ENCODE measurements at regions not wholly inside any gene's neighbourhood (a gene's known extent, or its start where the extent isn't known, plus 50 kb on each side); places are given as distances from the start of the nearest gene placed in this dataset.

- POLR2A ChIA-PET (ENCODE audit: low non-redundant PET) = no interaction called here
- no peak overlapping the region for H3K27ac ChIP-seq (ENCODE audit: low read depth, low read length, poor library complexity, severe bottlenecking)
- no TSS peak for BruUV-seq (replicated peaks)
- no peak for TF ChIP-seq EZH2 (IDR thresholded peaks at IDR 0.05; ENCODE audit: borderline replicate concordance, low read depth, low read length, poor library complexity, severe bottlenecking)
- no peak for TF ChIP-seq CTCF (conservative IDR thresholded peaks at IDR 0.05; ENCODE audit: low read depth, low read length)
- H3K27me3 ChIP-seq (replicated peaks; ENCODE audit: insufficient read depth, low read depth, low read length, poor library complexity) = no peaks in the 10 kb centered on the region
- intact Hi-C loops (cut with micrococcal nuclease; ENCODE audit: unreplicated experiment) = no loop called here
- no peaks in the 10 kb centered on the region for H3K9me3 ChIP-seq (ENCODE audit: low read depth, low read length, poor library complexity, severe bottlenecking)
- H3K4me3 ChIP-seq (ENCODE audit: low read depth, low read length, poor library complexity, severe bottlenecking) = no peak overlapping the region
- DNase-seq (ENCODE audit: low spot score) = no peak
- CTCF ChIA-PET = no interaction called here
- H3K36me3 ChIP-seq (ENCODE audit: insufficient read depth, low read length, poor library complexity, severe bottlenecking) = no peaks in the 10 kb centered on the region
- no peaks in the 10 kb centered on the region for H3K4me1 ChIP-seq (ENCODE audit: insufficient read depth, low read length, poor library complexity, severe bottlenecking)
These were observed 199.5 kb upstream of the ZNF536 start for GRCh38 chr19:30172613-30173242.

GRCh38 chr19:30173593-30174356, 198.4 kb upstream of the ZNF536 start:
- TF ChIP-seq EZH2 (IDR thresholded peaks at IDR 0.05; ENCODE audit: borderline replicate concordance, low read depth, low read length, poor library complexity, severe bottlenecking) = no peak
- TF ChIP-seq CTCF (conservative IDR thresholded peaks at IDR 0.05; ENCODE audit: low read depth, low read length) = no peak
- Histone ChIP-seq H3K27ac (ENCODE audit: low read depth, low read length, poor library complexity, severe bottlenecking) (no peak overlapping the region), H3K36me3 (ENCODE audit: insufficient read depth, low read length, poor library complexity, severe bottlenecking) (no peaks in the 10 kb centered on the region), H3K27me3 (replicated peaks; ENCODE audit: insufficient read depth, low read depth, low read length, poor library complexity) (no peaks in the 10 kb centered on the region), H3K4me3 (ENCODE audit: low read depth, low read length, poor library complexity, severe bottlenecking) (no peak overlapping the region), H3K4me1 (ENCODE audit: insufficient read depth, low read length, poor library complexity, severe bottlenecking) (no peaks in the 10 kb centered on the region), H3K9me3 (ENCODE audit: low read depth, low read length, poor library complexity, severe bottlenecking) (no peaks in the 10 kb centered on the region)
- POLR2A ChIA-PET (ENCODE audit: low non-redundant PET) = no interaction called here
- BruUV-seq (replicated peaks) = no TSS peak
- DNase-seq (ENCODE audit: low spot score) = no peak
- CTCF ChIA-PET = no interaction called here
- intact Hi-C loops (cut with micrococcal nuclease; ENCODE audit: unreplicated experiment) = no loop called here

- intact Hi-C loops (cut with micrococcal nuclease; ENCODE audit: unreplicated experiment) = no loop called here
- POLR2A ChIA-PET (ENCODE audit: low non-redundant PET) = no interaction called here
These were observed 197.9 kb upstream of the ZNF536 start for GRCh38 chr19:30174357-30174645.

More at GRCh38 chr19:30174357-30174645, 197.9 kb upstream of the ZNF536 start:
- Histone ChIP-seq H3K9me3 (ENCODE audit: low read depth, low read length, poor library complexity, severe bottlenecking) (no peaks in the 10 kb centered on the region), H3K27me3 (replicated peaks; ENCODE audit: insufficient read depth, low read depth, low read length, poor library complexity) (no peaks in the 10 kb centered on the region), H3K4me1 (ENCODE audit: insufficient read depth, low read length, poor library complexity, severe bottlenecking) (no peaks in the 10 kb centered on the region), H3K27ac (ENCODE audit: low read depth, low read length, poor library complexity, severe bottlenecking) (no peak overlapping the region), H3K36me3 (ENCODE audit: insufficient read depth, low read length, poor library complexity, severe bottlenecking) (no peaks in the 10 kb centered on the region), H3K4me3 (ENCODE audit: low read depth, low read length, poor library complexity, severe bottlenecking) (no peak overlapping the region)
- no TSS peak for BruUV-seq (replicated peaks)
- DNase-seq (ENCODE audit: low spot score) = no peak
- TF ChIP-seq CTCF (conservative IDR thresholded peaks at IDR 0.05; ENCODE audit: low read depth, low read length) (no peak), EZH2 (IDR thresholded peaks at IDR 0.05; ENCODE audit: borderline replicate concordance, low read depth, low read length, poor library complexity, severe bottlenecking) (no peak)
- CTCF ChIA-PET = no interaction called here
